ENCODE measurements at regions not wholly inside any gene's neighbourhood (a gene's known extent, or its start where the extent isn't known, plus 50 kb on each side); places are given as distances from the start of the nearest gene placed in this dataset.

GRCh38 chr9:22913026-22913425 is 466.4 kb downstream of the DMRTA1 start:
- no peak for TF ChIP-seq CTCF (IDR thresholded peaks at IDR 0.05; ENCODE audit: insufficient read depth, low read length, poor library complexity, severe bottlenecking)
- TF ChIP-seq EZH2phosphoT487 (conservative IDR thresholded peaks at IDR 0.05; ENCODE audit: low read length), result no peak

All from SU-DHL-6 (cell line).